ENCODE measurements at regions not wholly inside any gene's neighbourhood (a gene's known extent, or its start where the extent isn't known, plus 50 kb on each side); places are given as distances from the start of the nearest gene placed in this dataset.

DNA sequence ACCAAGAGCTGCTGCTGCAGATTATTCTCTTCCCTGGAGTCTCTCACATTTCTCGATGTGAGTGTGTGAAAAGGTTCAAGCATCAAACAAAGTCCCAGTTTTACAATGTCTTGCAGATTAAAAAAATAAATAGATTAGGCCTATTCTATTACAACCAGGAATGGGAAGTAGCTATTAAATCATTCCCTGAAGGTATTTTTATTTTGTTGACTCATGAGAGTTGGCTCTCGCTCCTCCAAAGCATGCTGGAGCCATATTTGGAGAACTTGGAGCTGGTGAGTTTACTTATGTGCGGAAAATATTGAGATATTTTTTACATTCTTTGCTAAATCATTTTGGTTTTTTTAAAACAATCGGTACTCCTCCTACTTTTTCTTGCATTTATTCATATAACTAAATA lies 572.3 kb downstream of the ETNK1 start (continued):
- TF ChIP-seq, protein P1, sequence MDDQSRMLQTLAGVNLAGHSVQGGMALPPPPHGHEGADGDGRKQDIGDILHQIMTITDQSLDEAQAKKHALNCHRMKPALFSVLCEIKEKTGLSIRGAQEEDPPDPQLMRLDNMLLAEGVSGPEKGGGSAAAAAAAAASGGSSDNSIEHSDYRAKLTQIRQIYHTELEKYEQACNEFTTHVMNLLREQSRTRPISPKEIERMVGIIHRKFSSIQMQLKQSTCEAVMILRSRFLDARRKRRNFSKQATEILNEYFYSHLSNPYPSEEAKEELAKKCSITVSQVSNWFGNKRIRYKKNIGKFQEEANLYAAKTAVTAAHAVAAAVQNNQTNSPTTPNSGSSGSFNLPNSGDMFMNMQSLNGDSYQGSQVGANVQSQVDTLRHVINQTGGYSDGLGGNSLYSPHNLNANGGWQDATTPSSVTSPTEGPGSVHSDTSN (IDR thresholded peaks at IDR 0.05; ENCODE audit: insufficient replicate concordance, low read depth, low read length), result no peak
- TF ChIP-seq PML (IDR thresholded peaks at IDR 0.05; ENCODE audit: low read length) (no peak), CHD2 (IDR thresholded peaks at IDR 0.05; ENCODE audit: borderline replicate concordance, low read depth, low read length) (no peak), MYC (IDR thresholded peaks at IDR 0.05; ENCODE audit: insufficient read depth, insufficient read length, insufficient replicate concordance, low read length, severe bottlenecking) (no peak)

DNA sequence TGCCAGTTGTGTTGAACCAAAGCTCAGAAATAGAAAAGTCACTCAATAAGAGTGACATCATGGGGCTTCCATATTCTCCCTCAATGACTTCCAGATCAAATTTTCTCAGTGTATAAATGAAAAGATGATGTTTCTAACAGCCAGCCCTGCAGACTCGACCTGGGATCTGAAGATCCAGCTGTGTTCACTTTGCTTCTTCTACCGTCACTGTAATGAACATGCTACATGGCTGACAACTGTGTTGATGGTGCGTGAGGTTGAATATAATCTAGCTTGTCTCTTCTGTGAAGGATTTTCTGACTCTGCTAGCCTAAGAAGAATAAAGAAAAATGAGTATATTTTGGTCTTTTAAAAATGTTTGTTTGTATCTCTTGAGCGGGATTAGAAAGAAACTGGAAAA lies 577.8 kb downstream of the ETNK1 start:
- FAIRE-seq (no peak), DNase-seq (ENCODE audit: low read depth, low spot score) (no peak), ATAC-seq (no peak)
- Histone ChIP-seq H3K9ac (ENCODE audit: control insufficient read depth, insufficient read depth, low read length) (no peak overlapping the region), H4K20me1 (ENCODE audit: control insufficient read depth, insufficient read depth) (no peaks in the 10 kb centered on the region), H3K79me2 (ENCODE audit: control insufficient read depth, insufficient read depth, low read length) (no peaks in the 10 kb centered on the region), H3K4me2 (ENCODE audit: control insufficient read depth, insufficient read depth) (no peak overlapping the region), H3K27me3 (replicated peaks in 1 of 2; ENCODE audit: control insufficient read depth in 2 of 2, insufficient read depth in 2 of 2, low read length in 1 of 2) (no peaks in the 10 kb centered on the region; a peak in 1 of 4 replicates), H3K4me3 (no peak overlapping the region), H3K27ac (ENCODE audit: control insufficient read depth, insufficient read depth) (no peak overlapping the region), H2AFZ (ENCODE audit: control insufficient read depth, low read depth, low read length) (no peak overlapping the region), H3K9me3 (replicated peaks; ENCODE audit: control insufficient read depth, insufficient read depth, low read length) (no peaks in the 10 kb centered on the region), H3K36me3 (ENCODE audit: control insufficient read depth in 2 of 2, insufficient read depth in 2 of 2, low read length in 1 of 2) (no peaks in the 10 kb centered on the region), H3K4me1 (ENCODE audit: control insufficient read depth, insufficient read depth, low read length) (no peaks in the 10 kb centered on the region)
- RAD21 ChIA-PET (ENCODE audit: unreplicated experiment), result no interaction called here
- WGBS (ENCODE audit: insufficient coverage, insufficient replicate concordance, low lambda C conversion rate, missing lambda C conversion rate), result 49% methylated on average over 4 of the region's 4 CpGs
- in situ Hi-C loops (cut with MboI) (loop anchor here (10.0 kb wide), 3 partner anchors 1582 to 1932 kb away; no protein-coding TSS in a partner anchor), intact Hi-C loops (cut with micrococcal nuclease; ENCODE audit: unreplicated experiment) (loop anchor here (10.0 kb wide), 2 partner anchors 518 to 812 kb away; no protein-coding TSS in a partner anchor)
- SMC1A ChIA-PET (ENCODE audit: uncharacterized antibody, unreplicated experiment), result no interaction called here
- CTCF ChIA-PET, result interaction anchor here (1.1 to 3.8 kb wide), 3 partner anchors 19 to 917 kb away, joined by 4 to 19 read pairs (median 16); no protein-coding TSS in a partner anchor
- TF ChIP-seq SREBF1 (IDR thresholded peaks at IDR 0.05; ENCODE audit: low read length) (no peak), YBX1 (IDR thresholded peaks at IDR 0.05) (no peak), ESRRA (IDR thresholded peaks at IDR 0.05; ENCODE audit: low read length) (no peak)
- POLR2A ChIA-PET, result no interaction called here
- BruUV-seq (replicated peaks), result no TSS peak
